Ascending aorta (tissue), 2 donors: ENCODE measurements at regions not wholly inside any gene's neighbourhood (a gene's known extent, or its start where the extent isn't known, plus 50 kb on each side); places are given as distances from the start of the nearest gene placed in this dataset.

Source experiments
- DNase-seq, 2 donors: peaks; one replicate each; pipeline ENCODE4 v3.0.0-alpha.2; 2019; ENCODE audit warnings: low spot score in 2 of 2
- H3K27ac ChIP-seq, 2 donors: fragments of 200-600 bp; sonication (generic); one replicate each; pipeline ENCODE4 v1.5.1; 2016 to 2017; ENCODE audit warnings: mild to moderate bottlenecking in 1 of 2
- H3K27me3 ChIP-seq: fragments of 200-600 bp; sonication (generic); one replicate; pipeline ENCODE4 v1.5.1; 2017
- H3K36me3 ChIP-seq, 2 donors: fragments of 200-600 bp; sonication (generic); one replicate each; pipeline ENCODE4 v1.5.1; 2016
- H3K4me1 ChIP-seq, 2 donors: fragments of 200-600 bp; sonication (generic); one replicate each; pipeline ENCODE4 v1.5.1; 2016 to 2017; ENCODE audit warnings: mild to moderate bottlenecking in 1 of 2
- H3K4me3 ChIP-seq, 2 donors: fragments of 200-600 bp; sonication (generic); one replicate each; pipeline ENCODE4 v1.5.1; 2016 to 2017; ENCODE audit warnings: mild to moderate bottlenecking in 1 of 2
- H3K9me3 ChIP-seq, 2 donors: fragments of 200-600 bp; sonication (generic); one replicate each; pipeline ENCODE4 v1.5.1; 2016
- CTCF ChIP-seq, 3 experiments: fragments of 200-600 bp in 2 of 3; fragments of 450-650 bp in 1 of 3; sonication (generic) in 2 of 3; IDR thresholded peaks; one replicate each; pipeline ENCODE4 v1.5.1; 2016 to 2019; ENCODE audit warnings: antibody characterized with exemption in 3 of 3, mild to moderate bottlenecking in 1 of 3, moderate library complexity in 1 of 3
- intact Hi-C: fragments of 100-400 bp; cut with DNase I; formaldehyde crosslinking; loops from one replicate; pipeline ENCODE4 v1.15.1; 2023

DNA sequence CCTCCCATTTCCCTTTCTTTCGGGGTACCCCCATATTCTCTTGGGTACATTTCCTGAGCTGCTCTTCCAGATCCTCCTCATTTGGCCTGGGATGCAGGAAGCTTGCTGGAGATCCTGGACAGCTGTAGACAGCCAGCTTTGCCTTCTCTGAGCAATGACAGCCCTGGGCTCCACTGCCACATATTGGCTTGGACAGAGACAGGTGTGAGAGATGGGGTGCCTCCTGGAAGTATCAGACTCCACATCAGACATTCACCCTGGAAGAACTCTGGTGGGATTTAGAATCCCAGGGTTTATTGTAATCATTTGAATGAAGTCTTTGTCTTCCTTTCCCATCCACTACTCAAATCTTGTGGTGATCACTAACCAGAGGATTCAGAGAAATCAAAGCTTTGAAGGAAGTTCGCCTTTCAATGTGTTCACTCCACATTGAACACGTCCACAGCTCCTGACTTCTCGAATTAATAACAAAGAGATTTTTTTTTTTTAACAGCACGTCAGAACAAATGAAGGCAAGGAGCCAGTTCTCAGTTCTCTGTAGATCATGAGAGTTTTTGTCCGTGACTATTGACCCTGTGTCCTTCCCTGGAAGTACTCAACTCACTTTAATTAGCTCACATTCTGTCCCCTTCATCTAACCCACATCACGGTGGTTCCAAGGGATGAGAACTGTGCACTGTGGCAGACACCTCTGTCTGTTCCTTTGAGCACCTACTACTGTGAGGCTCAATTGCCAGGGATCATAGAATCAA, 377.6 kb upstream of the TRIB2 start:
- Histone ChIP-seq H3K4me1 (no peaks in the 10 kb centered on the region), H3K36me3 (no peaks in the 10 kb centered on the region), H3K27ac (no peak overlapping the region), H3K4me3 (no peak overlapping the region), H3K9me3 (no peaks in the 10 kb centered on the region), H3K27me3 (no peaks in the 10 kb centered on the region)
- intact Hi-C loops = no loop called here
- DNase-seq = no peak
- no peak for TF ChIP-seq CTCF (IDR thresholded peaks at IDR 0.05)

- H3K4me1 ChIP-seq = no peaks in the 10 kb centered on the region
Measured at GRCh38 chr2:12340164-12340563, 376.6 kb upstream of the TRIB2 start.

DNA sequence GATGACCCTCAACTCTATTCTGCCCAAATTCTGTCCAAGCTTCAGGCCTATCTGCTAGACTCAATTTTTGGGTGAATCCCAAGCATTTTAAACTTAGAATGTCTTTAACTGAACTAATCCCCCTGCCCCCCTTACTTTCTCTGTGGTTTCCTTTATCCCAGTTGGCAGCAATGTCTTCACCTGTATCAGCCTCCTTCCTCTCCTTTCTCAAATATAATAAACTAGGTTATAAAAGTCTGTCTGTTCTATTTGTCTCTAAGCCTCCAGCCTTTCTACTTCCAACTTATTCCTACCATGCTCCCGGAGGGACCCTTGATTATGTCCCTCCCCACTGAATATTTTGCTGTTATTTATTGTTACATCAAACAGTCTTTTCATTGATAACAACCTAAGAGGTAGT, 375.5 kb upstream of the TRIB2 start:
- Histone ChIP-seq H3K27ac (no peak overlapping the region), H3K4me3 (no peak overlapping the region), H3K27me3 (no peaks in the 10 kb centered on the region), H3K9me3 (no peaks in the 10 kb centered on the region), H3K4me1 (no peaks in the 10 kb centered on the region), H3K36me3 (no peaks in the 10 kb centered on the region)
- intact Hi-C loops = no loop called here
- no peak for DNase-seq
- TF ChIP-seq CTCF (IDR thresholded peaks at IDR 0.05) = no peak

More at GRCh38 chr2:12340164-12340563, 376.6 kb upstream of the TRIB2 start:
- H3K4me3 ChIP-seq = no peak overlapping the region
- H3K27ac ChIP-seq = no peak overlapping the region
- no peak for TF ChIP-seq CTCF (IDR thresholded peaks at IDR 0.05)
- no peaks in the 10 kb centered on the region for H3K36me3 ChIP-seq
- H3K9me3 ChIP-seq = no peaks in the 10 kb centered on the region
- no peak for DNase-seq
- no peaks in the 10 kb centered on the region for H3K27me3 ChIP-seq
- intact Hi-C loops = no loop called here

- TF ChIP-seq CTCF (IDR thresholded peaks at IDR 0.05) = no peak
- H3K4me3 ChIP-seq = no peak overlapping the region
- no peaks in the 10 kb centered on the region for H3K27me3 ChIP-seq
- no peaks in the 10 kb centered on the region for H3K36me3 ChIP-seq
- no peaks in the 10 kb centered on the region for H3K4me1 ChIP-seq
- intact Hi-C loops = no loop called here
- no peaks in the 10 kb centered on the region for H3K9me3 ChIP-seq
- H3K27ac ChIP-seq = no peak overlapping the region
- no peak for DNase-seq
Measured at GRCh38 chr2:12341920-12342319, 374.8 kb upstream of the TRIB2 start.

- no peaks in the 10 kb centered on the region for H3K9me3 ChIP-seq
- no peak for DNase-seq
- no peak for TF ChIP-seq CTCF (IDR thresholded peaks at IDR 0.05)
- no peaks in the 10 kb centered on the region for H3K36me3 ChIP-seq
- H3K27ac ChIP-seq = no peak overlapping the region
- H3K27me3 ChIP-seq = no peaks in the 10 kb centered on the region
- H3K4me3 ChIP-seq = no peak overlapping the region
- no peaks in the 10 kb centered on the region for H3K4me1 ChIP-seq
- intact Hi-C loops = no loop called here
Measured at GRCh38 chr2:12343141-12343540, 373.6 kb upstream of the TRIB2 start.
